CD4-positive, alpha-beta T cell (primary cell): ENCODE measurements at regions not wholly inside any gene's neighbourhood (a gene's known extent, or its start where the extent isn't known, plus 50 kb on each side); places are given as distances from the start of the nearest gene placed in this dataset.

Source experiments
- ATAC-seq: fragments of 200-7000 bp; cut with Tn5 transposase; one replicate; pipeline ENCODE4 v1.10.0; 2022; ENCODE audit warnings: mild to moderate bottlenecking; ENCODE audit not compliant: poor library complexity
- CTCF ChIA-PET: fragments of 350-600 bp; sonication (Branson Sonifier 250); formaldehyde crosslinking; loops from one replicate; lab custom pipeline; 2021; ENCODE audit warnings: antibody characterized with exemption, inconsistent platforms; lab: Charles Lee
- POLR2A ChIA-PET: fragments of 350-600 bp; sonication (Branson Sonifier 250); formaldehyde crosslinking; loops from one replicate; lab custom pipeline; 2021; ENCODE audit warnings: antibody characterized with exemption, inconsistent platforms; lab: Charles Lee
- DNase-seq, 14 experiments: peaks; one replicate each; pipeline ENCODE4 v3.0.0-alpha.2; 2013 to 2020; ENCODE audit warnings: mixed read lengths in 2 of 14
- H3K27ac ChIP-seq, 2 donors: one replicate each; pipeline versions ENCODE4 v1.5.1 to v1.7.0; 2013; ENCODE audit warnings: low read length in 2 of 2, low read depth in 1 of 2, mild to moderate bottlenecking in 1 of 2
- H3K27me3 ChIP-seq, 2 experiments: 1 replicate in 1 of 2; 2 replicates in 1 of 2; pipeline versions ENCODE4 v1.6.1 to v1.7.0; 2013; ENCODE audit warnings: low read length in 2 of 2, control low read depth in 1 of 2, mild to moderate bottlenecking in 1 of 2, moderate library complexity in 1 of 2; ENCODE audit not compliant: insufficient read depth in 2 of 2, control insufficient read depth in 1 of 2
- H3K36me3 ChIP-seq: one replicate; pipeline ENCODE4 v1.6.1; 2013; ENCODE audit warnings: low read length, control low read depth; ENCODE audit not compliant: insufficient read depth
- H3K4me1 ChIP-seq: one replicate; pipeline ENCODE4 v1.6.1; 2013; ENCODE audit warnings: low read length, control low read depth; ENCODE audit not compliant: insufficient read depth
- H3K4me3 ChIP-seq: one replicate; pipeline ENCODE4 v1.5.1; 2013; ENCODE audit warnings: mild to moderate bottlenecking, low read length, moderate library complexity
- H3K9me3 ChIP-seq, 2 experiments: 1 replicate in 1 of 2; 2 replicates in 1 of 2; pipeline versions ENCODE4 v1.6.1 to v1.7.0; 2013; ENCODE audit warnings: low read length in 2 of 2, mild to moderate bottlenecking in 2 of 2, control low read depth in 1 of 2, moderate library complexity in 1 of 2; ENCODE audit not compliant: control insufficient read depth in 1 of 2, insufficient read depth in 1 of 2
- H3K27ac Mint-ChIP-seq: one replicate; pipeline ENCODE4 v1.8.0; 2020; ENCODE audit warnings: mixed read lengths
- H3K27me3 Mint-ChIP-seq: one replicate; pipeline ENCODE4 v1.8.0; 2021; ENCODE audit warnings: mixed read lengths
- H3K36me3 Mint-ChIP-seq: one replicate; pipeline ENCODE4 v1.8.0; 2021; ENCODE audit warnings: low read depth, mixed read lengths
- H3K4me1 Mint-ChIP-seq: one replicate; pipeline ENCODE4 v1.8.0; 2021; ENCODE audit warnings: low read depth, mixed read lengths
- H3K4me3 Mint-ChIP-seq: one replicate; pipeline ENCODE4 v1.8.0; 2020; ENCODE audit warnings: mild to moderate bottlenecking, mixed read lengths
- H3K9me3 Mint-ChIP-seq: one replicate; pipeline ENCODE4 v1.8.0; 2020; ENCODE audit warnings: mixed read lengths
- CTCF ChIP-seq: fragments of 200-600 bp; IDR thresholded peaks from one replicate; pipeline ENCODE4 v1.8.0; 2022; ENCODE audit warnings: antibody characterized with exemption, mild to moderate bottlenecking
- intact Hi-C, 2 experiments: fragments of 100-400 bp; cut with DNase I in 1 of 2; cut with micrococcal nuclease in 1 of 2; formaldehyde crosslinking; loops; one replicate each; pipeline versions ENCODE4 v1.15.1 to v1.9.0; 2023 to 2025; cut with DNase I, micrococcal nuclease

- Histone ChIP-seq H3K27ac (no peak overlapping the region), H3K36me3 (no peaks in the 10 kb centered on the region), H3K4me1 (no peaks in the 10 kb centered on the region), H3K4me3 (no peak overlapping the region), H3K27me3 (no peaks in the 10 kb centered on the region), H3K9me3 (no peaks in the 10 kb centered on the region)
- H3K27me3 Mint-ChIP-seq: no peaks in the 10 kb centered on the region
- ChIA-PET POLR2A (no interaction called here), CTCF (no interaction called here)
- DNase-seq: no peak
- H3K36me3 Mint-ChIP-seq: no peaks in the 10 kb centered on the region
- no peaks in the 10 kb centered on the region for H3K9me3 Mint-ChIP-seq
- intact Hi-C loops: no loop called here
- H3K27ac Mint-ChIP-seq: no peak overlapping the region
- ATAC-seq: no peak
- no peak overlapping the region for H3K4me3 Mint-ChIP-seq
- no peaks in the 10 kb centered on the region for H3K4me1 Mint-ChIP-seq
- no peak for TF ChIP-seq CTCF
Observed at GRCh38 chr3:72001758-72002157, 216.8 kb upstream of the PROK2 start.

GRCh38 chr3:71998995-71999673, 214.2 kb upstream of the PROK2 start:
- no peak overlapping the region for H3K4me3 Mint-ChIP-seq
- no peaks in the 10 kb centered on the region for H3K27me3 Mint-ChIP-seq
- Histone ChIP-seq H3K27ac (no peak overlapping the region), H3K9me3 (no peaks in the 10 kb centered on the region), H3K4me3 (no peak overlapping the region), H3K27me3 (no peaks in the 10 kb centered on the region), H3K4me1 (no peaks in the 10 kb centered on the region), H3K36me3 (no peaks in the 10 kb centered on the region)
- intact Hi-C loops: no loop called here
- ATAC-seq (no peak), DNase-seq (no peak)
- no peak for TF ChIP-seq CTCF
- H3K36me3 Mint-ChIP-seq: no peaks in the 10 kb centered on the region
- ChIA-PET POLR2A (interaction anchor here (0.6 kb wide), 1 partner anchor 724 kb away, joined by 3 read pairs; no protein-coding TSS in a partner anchor), CTCF (no interaction called here)
- H3K27ac Mint-ChIP-seq: no peak overlapping the region
- no peaks in the 10 kb centered on the region for H3K9me3 Mint-ChIP-seq
- H3K4me1 Mint-ChIP-seq: no peaks in the 10 kb centered on the region

GRCh38 chr3:71997066-71997653, 212.2 kb upstream of the PROK2 start:
- H3K4me1 Mint-ChIP-seq: no peaks in the 10 kb centered on the region
- H3K4me1 ChIP-seq: no peaks in the 10 kb centered on the region
- no peaks in the 10 kb centered on the region for H3K27me3 Mint-ChIP-seq
- ATAC-seq: no peak
- intact Hi-C loops: no loop called here
- no peaks in the 10 kb centered on the region for H3K36me3 ChIP-seq
- no peak overlapping the region for H3K4me3 Mint-ChIP-seq
- H3K4me3 ChIP-seq: no peak overlapping the region
- ChIA-PET CTCF (no interaction called here), POLR2A (no interaction called here)
- H3K9me3 ChIP-seq: no peaks in the 10 kb centered on the region
- DNase-seq: no peak
- H3K27ac ChIP-seq: no peak overlapping the region
- no peaks in the 10 kb centered on the region for H3K27me3 ChIP-seq
- no peak overlapping the region for H3K27ac Mint-ChIP-seq
- no peak for TF ChIP-seq CTCF
- H3K9me3 Mint-ChIP-seq: no peaks in the 10 kb centered on the region
- no peaks in the 10 kb centered on the region for H3K36me3 Mint-ChIP-seq
